GM23248 (cell line): ENCODE measurements at regions not wholly inside any gene's neighbourhood (a gene's known extent, or its start where the extent isn't known, plus 50 kb on each side); places are given as distances from the start of the nearest gene placed in this dataset.

Source experiments
- DNase-seq: peaks from one replicate; pipeline ENCODE4 v3.0.0-alpha.2; 2015
- H2AFZ ChIP-seq: fragments of 200-600 bp; sonication (generic); 2 replicates; pipeline ENCODE4 v1.6.1; 2016; ENCODE audit warnings: antibody characterized with exemption
- H3F3A ChIP-seq: fragments of 200-600 bp; sonication (generic); 2 replicates; pipeline ENCODE4 v1.6.1; 2016; ENCODE audit warnings: mild to moderate bottlenecking, antibody characterized with exemption, mixed run types; ENCODE audit not compliant: insufficient read depth
- H3K27ac ChIP-seq: fragments of 200-600 bp; sonication (generic); 2 replicates; pipeline ENCODE4 v1.5.1; 2016; ENCODE audit warnings: mild to moderate bottlenecking
- H3K27me3 ChIP-seq: fragments of 200-600 bp; sonication (generic); replicated peaks from 2 replicates; pipeline ENCODE4 v1.6.1; 2016; ENCODE audit warnings: mild to moderate bottlenecking; ENCODE audit not compliant: insufficient read depth
- H3K36me3 ChIP-seq: fragments of 200-600 bp; sonication (generic); 2 replicates; pipeline ENCODE4 v1.6.1; 2016; ENCODE audit warnings: low read depth, mild to moderate bottlenecking
- H3K4me1 ChIP-seq: fragments of 200-600 bp; sonication (generic); 2 replicates; pipeline ENCODE4 v1.6.1; 2016; ENCODE audit warnings: mild to moderate bottlenecking; ENCODE audit not compliant: insufficient read depth
- H3K4me2 ChIP-seq: fragments of 200-600 bp; sonication (generic); one replicate; pipeline ENCODE4 v1.6.1; 2016; ENCODE audit warnings: mild to moderate bottlenecking; ENCODE audit not compliant: unreplicated experiment
- H3K4me3 ChIP-seq: fragments of 200-600 bp; sonication (generic); 2 replicates; pipeline ENCODE4 v1.5.1; 2016; ENCODE audit warnings: mild to moderate bottlenecking
- H3K79me2 ChIP-seq: fragments of 200-600 bp; sonication (generic); 2 replicates; pipeline ENCODE4 v1.6.1; 2016; ENCODE audit warnings: mild to moderate bottlenecking; ENCODE audit not compliant: insufficient read depth
- H3K9ac ChIP-seq: fragments of 200-600 bp; sonication (generic); 2 replicates; pipeline ENCODE4 v1.6.1; 2016; ENCODE audit warnings: mild to moderate bottlenecking
- H3K9me2 ChIP-seq: fragments of 200-600 bp; sonication (generic); 2 replicates; pipeline ENCODE4 v1.6.1; 2016; ENCODE audit warnings: mixed run types, mild to moderate bottlenecking, moderate library complexity; ENCODE audit not compliant: insufficient read depth
- H3K9me3 ChIP-seq: fragments of 200-600 bp; sonication (generic); one replicate; pipeline ENCODE4 v1.6.1; 2017; ENCODE audit warnings: low read depth
- H4K20me1 ChIP-seq: fragments of 200-600 bp; sonication (generic); 2 replicates; pipeline ENCODE4 v1.6.0; 2016; ENCODE audit not compliant: insufficient read depth
- EZH2 ChIP-seq: fragments of 200-600 bp; sonication (generic); IDR thresholded peaks from 2 replicates; pipeline ENCODE4 v1.6.1; 2018; ENCODE audit warnings: antibody characterized with exemption, mild to moderate bottlenecking; ENCODE audit not compliant: insufficient read depth, poor library complexity, severe bottlenecking
- EZH2phosphoT487 ChIP-seq: fragments of 200-600 bp; sonication (generic); IDR thresholded peaks from 2 replicates; pipeline ENCODE4 v1.6.1; 2018; ENCODE audit warnings: antibody characterized with exemption, moderate library complexity, mild to moderate bottlenecking, low read depth; ENCODE audit not compliant: insufficient read depth
- WGBS, 2 experiments: methylation state at CpG; one replicate each; pipeline ENCODE4 v1.1.6; 2015 to 2017; ENCODE audit warnings: low lambda C conversion rate in 2 of 2, low coverage in 1 of 2; ENCODE audit errors: missing lambda C conversion rate in 2 of 2; 5-methylcytosine and 5-hydroxymethylcytosine counted together
- in situ Hi-C: fragments of 300-500 bp; cut with MboI; formaldehyde crosslinking; loops from 2 replicates; pipeline ENCODE4 v1.15.0; 2020

DNA sequence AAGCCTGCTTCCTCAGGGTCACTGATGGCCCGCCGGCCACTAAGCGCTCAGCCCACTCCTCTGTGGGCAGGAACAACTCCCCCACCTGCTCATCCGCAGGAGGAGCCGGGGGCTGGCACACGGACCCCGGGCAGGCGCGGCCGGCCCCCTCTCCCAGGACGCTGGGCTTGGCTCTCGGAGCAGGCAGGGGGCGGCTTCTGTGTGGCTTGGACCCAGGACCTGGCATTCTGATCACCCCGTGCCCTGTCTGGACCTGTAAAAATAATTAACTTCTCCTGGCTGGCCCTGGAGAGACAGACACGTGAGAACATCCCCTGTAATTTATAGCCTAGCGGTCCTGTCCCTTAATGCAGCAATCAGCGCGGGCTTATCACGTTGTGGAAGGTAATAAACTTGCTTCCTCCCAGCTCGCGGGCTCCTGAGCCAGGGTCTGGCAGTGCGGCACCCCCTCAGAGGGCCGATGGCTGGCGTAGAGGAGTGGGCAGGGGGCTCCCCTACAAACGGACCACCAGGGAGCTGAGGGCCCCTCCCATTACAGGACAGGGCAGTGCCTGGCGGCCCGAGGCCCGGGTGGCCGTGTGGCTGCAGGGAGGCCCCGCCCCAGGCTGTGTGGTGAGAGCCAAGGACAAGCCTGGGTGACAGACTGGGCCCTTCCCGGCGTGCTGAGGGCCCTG is 84.5 kb upstream of the NKX1-1 start:
- Histone ChIP-seq H3K9me3 (no peaks in the 10 kb centered on the region), H3K27ac (no peak overlapping the region), H3K9ac (no peak overlapping the region), H3F3A (no peaks in the 10 kb centered on the region), H3K9me2 (no peaks in the 10 kb centered on the region), H4K20me1 (no peaks in the 10 kb centered on the region), H3K4me1 (no peaks in the 10 kb centered on the region), H3K27me3 (peaks cover 21% of the 10 kb centered on the region; the same call in 1 of the 2 replicates), H3K36me3 (no peaks in the 10 kb centered on the region), H3K79me2 (no peaks in the 10 kb centered on the region), H3K4me3 (no peak overlapping the region), H2AFZ (no peak overlapping the region), H3K4me2 (no peak overlapping the region)
- 23 to 25% methylated on average over 25 to 32 of the region's 32 CpGs for WGBS, 2 experiments
- in situ Hi-C loops: no loop called here
- TF ChIP-seq EZH2phosphoT487: no peak
- no peak for TF ChIP-seq EZH2
- DNase-seq: no peak

DNA sequence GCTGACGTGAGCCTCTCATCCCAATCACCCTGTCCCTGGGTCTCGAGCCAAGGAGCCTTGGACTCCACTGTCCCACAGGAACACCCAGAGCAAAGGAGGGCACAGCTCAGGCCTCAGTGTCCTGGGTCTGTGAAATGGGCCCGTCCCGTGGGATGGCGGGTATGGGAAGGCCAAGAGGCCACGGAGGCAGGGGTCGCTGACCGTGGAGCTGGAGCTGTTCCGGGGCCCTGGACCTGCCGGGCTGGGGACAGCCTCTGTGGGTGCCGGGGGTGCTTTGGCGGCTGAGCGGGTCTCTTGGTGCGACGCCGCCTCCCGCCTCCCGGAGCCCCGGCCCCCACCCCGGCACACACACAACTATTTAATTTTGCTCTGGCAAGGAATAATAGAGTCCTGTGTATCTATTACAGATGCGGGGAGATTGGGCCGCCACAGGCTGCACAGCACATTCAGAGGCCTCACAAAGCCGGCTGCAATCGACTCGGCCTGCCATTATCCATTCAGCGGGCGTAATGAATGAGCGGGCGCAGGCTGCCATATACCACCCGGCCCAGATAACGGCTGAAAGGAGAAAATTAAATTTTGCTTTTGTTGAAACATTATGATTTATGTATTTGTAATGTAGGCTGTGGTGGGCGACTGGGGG is 83.9 kb upstream of the NKX1-1 start:
- no peak for DNase-seq
- Histone ChIP-seq H3K9me3 (no peaks in the 10 kb centered on the region), H4K20me1 (no peaks in the 10 kb centered on the region), H3K4me2 (no peak overlapping the region), H3K4me1 (no peaks in the 10 kb centered on the region), H3K27ac (no peak overlapping the region), H3K36me3 (no peaks in the 10 kb centered on the region), H3K27me3 (peaks cover 21% of the 10 kb centered on the region; the same call in 1 of the 2 replicates), H3K9ac (no peak overlapping the region), H2AFZ (no peak overlapping the region), H3K4me3 (no peak overlapping the region), H3K9me2 (no peaks in the 10 kb centered on the region), H3K79me2 (no peaks in the 10 kb centered on the region), H3F3A (no peaks in the 10 kb centered on the region)
- in situ Hi-C loops: no loop called here
- no peak for TF ChIP-seq EZH2phosphoT487
- TF ChIP-seq EZH2: no peak
- 64 to 65% methylated on average over 21 to 27 of the region's 32 CpGs for WGBS, 2 experiments

DNA sequence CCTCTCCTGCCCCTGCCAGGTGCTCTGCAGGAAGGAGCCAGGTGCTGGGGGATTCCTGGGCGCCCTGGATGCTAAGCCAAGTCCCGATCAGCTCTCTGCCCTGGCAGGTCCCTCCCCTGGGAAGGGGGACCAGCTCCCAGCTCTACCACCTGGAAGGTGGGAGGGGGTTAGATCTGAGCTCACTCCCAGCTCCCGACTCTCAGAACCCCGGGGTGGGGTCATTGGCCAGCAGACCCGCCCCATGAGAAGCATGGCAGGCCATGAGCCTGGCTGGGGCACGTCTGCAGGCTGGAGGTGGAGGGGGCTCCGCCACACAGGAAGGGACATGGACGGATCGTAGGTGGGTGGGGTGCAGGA is 83.4 kb upstream of the NKX1-1 start:
- Histone ChIP-seq H3K9me2 (no peaks in the 10 kb centered on the region), H2AFZ (no peak overlapping the region), H3K36me3 (no peaks in the 10 kb centered on the region), H3K4me2 (no peak overlapping the region), H3K9me3 (no peaks in the 10 kb centered on the region), H3K4me1 (no peaks in the 10 kb centered on the region), H3K27me3 (peaks cover 21% of the 10 kb centered on the region; the same call in 1 of the 2 replicates), H3K27ac (no peak overlapping the region), H3F3A (no peaks in the 10 kb centered on the region), H4K20me1 (no peaks in the 10 kb centered on the region), H3K79me2 (no peaks in the 10 kb centered on the region), H3K4me3 (no peak overlapping the region), H3K9ac (no peak overlapping the region)
- 34 to 42% methylated on average over 6 to 9 of the region's 9 CpGs for WGBS, 2 experiments
- in situ Hi-C loops: no loop called here
- TF ChIP-seq EZH2phosphoT487 (no peak), EZH2 (no peak)
- no peak for DNase-seq

DNA sequence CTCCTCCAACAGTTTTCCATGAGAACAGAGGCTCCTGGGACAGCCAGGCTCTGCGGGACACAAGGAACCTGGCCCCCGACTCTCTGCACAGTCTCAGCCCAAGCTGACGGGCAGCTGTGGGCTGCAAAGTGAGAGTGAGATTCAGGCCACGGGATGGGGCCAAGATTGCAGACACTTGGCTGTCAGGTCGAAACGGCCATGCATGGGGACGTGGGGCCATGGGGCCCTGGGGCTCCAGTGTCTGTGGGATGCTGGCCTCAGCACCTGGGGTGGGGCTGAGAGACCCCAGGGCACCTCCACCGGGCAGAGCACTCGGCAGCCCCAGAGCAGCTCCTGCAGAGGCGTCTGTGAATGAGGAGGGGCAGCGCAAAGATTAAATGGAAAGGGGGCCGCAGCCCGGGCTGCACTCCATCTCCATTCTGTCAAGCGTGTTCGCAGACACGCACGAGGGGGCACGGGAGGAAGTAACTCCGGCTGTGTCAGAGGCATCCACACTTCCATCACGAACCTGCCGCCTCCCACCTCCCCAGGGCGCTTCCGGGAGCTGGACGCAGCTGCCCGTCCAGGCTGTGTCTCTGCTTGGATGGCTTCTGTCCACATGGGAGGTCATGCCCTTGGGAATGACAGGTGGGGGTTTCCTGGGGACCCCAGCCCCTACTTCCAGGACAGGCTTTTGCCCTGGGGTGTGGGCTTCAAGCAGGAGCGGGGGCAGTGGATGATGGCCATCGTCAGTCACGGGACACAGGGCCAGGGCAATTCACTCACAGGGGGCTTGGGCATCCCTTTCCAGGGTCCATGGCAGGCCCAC is 82.8 kb upstream of the NKX1-1 start:
- no peak overlapping the region for H3K4me3 ChIP-seq
- H3K9me3 ChIP-seq: no peaks in the 10 kb centered on the region
- no peak overlapping the region for H3K4me2 ChIP-seq
- DNase-seq: no peak
- H3K4me1 ChIP-seq: no peaks in the 10 kb centered on the region
- no peaks in the 10 kb centered on the region for H3F3A ChIP-seq
- TF ChIP-seq EZH2phosphoT487 (no peak), EZH2 (no peak)
- H3K9ac ChIP-seq: no peak overlapping the region
- no peak overlapping the region for H3K27ac ChIP-seq
- in situ Hi-C loops: no loop called here
- 35 to 36% methylated on average over 28 of the region's 28 CpGs for WGBS, 2 experiments
- H4K20me1 ChIP-seq: no peaks in the 10 kb centered on the region
- H3K27me3 ChIP-seq: peaks cover 21% of the 10 kb centered on the region; the same call in 1 of the 2 replicates
- no peak overlapping the region for H2AFZ ChIP-seq
- H3K36me3 ChIP-seq: no peaks in the 10 kb centered on the region
- no peaks in the 10 kb centered on the region for H3K9me2 ChIP-seq
- H3K79me2 ChIP-seq: no peaks in the 10 kb centered on the region
